Endothelial cell (in vitro differentiated cells): ENCODE measurements at regions not wholly inside any gene's neighbourhood (a gene's known extent, or its start where the extent isn't known, plus 50 kb on each side); places are given as distances from the start of the nearest gene placed in this dataset.

ENCODE experiments used
- DNase-seq: peaks from one replicate; pipeline ENCODE4 v3.0.0; 2021; ENCODE audit warnings: low spot score
- H3K27ac Mint-ChIP-seq: one replicate; pipeline ENCODE4 v1.8.0; 2021; ENCODE audit warnings: mixed read lengths, inconsistent platforms; ENCODE audit not compliant: unreplicated experiment
- H3K27me3 Mint-ChIP-seq: one replicate; pipeline ENCODE4 v1.8.0; 2021; ENCODE audit warnings: mild to moderate bottlenecking, moderate library complexity, mixed read lengths, inconsistent platforms; ENCODE audit not compliant: unreplicated experiment
- H3K36me3 Mint-ChIP-seq: one replicate; pipeline ENCODE4 v1.8.0; 2021; ENCODE audit warnings: mild to moderate bottlenecking, low read depth, mixed read lengths, inconsistent platforms; ENCODE audit not compliant: unreplicated experiment
- H3K4me1 Mint-ChIP-seq: one replicate; pipeline ENCODE4 v1.8.0; 2021; ENCODE audit warnings: mild to moderate bottlenecking, mixed read lengths, inconsistent platforms; ENCODE audit not compliant: unreplicated experiment
- H3K4me3 Mint-ChIP-seq: one replicate; pipeline ENCODE4 v1.8.0; 2021; ENCODE audit warnings: mild to moderate bottlenecking, mixed read lengths, inconsistent platforms; ENCODE audit not compliant: unreplicated experiment
- H3K9me3 Mint-ChIP-seq: one replicate; pipeline ENCODE4 v1.8.0; 2021; ENCODE audit warnings: mixed read lengths, inconsistent platforms; ENCODE audit not compliant: unreplicated experiment
- TF ChIP-seq, protein P1 (sequence below): fragments of 200-600 bp; sonication (generic); IDR thresholded peaks from one replicate; pipeline ENCODE4 v1.5.0; 2021; ENCODE audit warnings: antibody characterized with exemption; ENCODE audit not compliant: unreplicated experiment

GRCh38 chr1:94651076-94651475, 109.5 kb upstream of the F3 start:
- Mint-ChIP-seq H3K27me3 (peaks cover 3% of the 10 kb centered on the region), H3K4me1 (peaks cover 2% of the 10 kb centered on the region), H3K4me3 (no peak overlapping the region), H3K36me3 (no peaks in the 10 kb centered on the region), H3K9me3 (no peaks in the 10 kb centered on the region), H3K27ac (no peak overlapping the region)
- DNase-seq = no peak
- TF ChIP-seq, protein P1, sequence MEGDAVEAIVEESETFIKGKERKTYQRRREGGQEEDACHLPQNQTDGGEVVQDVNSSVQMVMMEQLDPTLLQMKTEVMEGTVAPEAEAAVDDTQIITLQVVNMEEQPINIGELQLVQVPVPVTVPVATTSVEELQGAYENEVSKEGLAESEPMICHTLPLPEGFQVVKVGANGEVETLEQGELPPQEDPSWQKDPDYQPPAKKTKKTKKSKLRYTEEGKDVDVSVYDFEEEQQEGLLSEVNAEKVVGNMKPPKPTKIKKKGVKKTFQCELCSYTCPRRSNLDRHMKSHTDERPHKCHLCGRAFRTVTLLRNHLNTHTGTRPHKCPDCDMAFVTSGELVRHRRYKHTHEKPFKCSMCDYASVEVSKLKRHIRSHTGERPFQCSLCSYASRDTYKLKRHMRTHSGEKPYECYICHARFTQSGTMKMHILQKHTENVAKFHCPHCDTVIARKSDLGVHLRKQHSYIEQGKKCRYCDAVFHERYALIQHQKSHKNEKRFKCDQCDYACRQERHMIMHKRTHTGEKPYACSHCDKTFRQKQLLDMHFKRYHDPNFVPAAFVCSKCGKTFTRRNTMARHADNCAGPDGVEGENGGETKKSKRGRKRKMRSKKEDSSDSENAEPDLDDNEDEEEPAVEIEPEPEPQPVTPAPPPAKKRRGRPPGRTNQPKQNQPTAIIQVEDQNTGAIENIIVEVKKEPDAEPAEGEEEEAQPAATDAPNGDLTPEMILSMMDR = no peak

- H3K27me3 Mint-ChIP-seq = peaks cover 1% of the 10 kb centered on the region
- TF ChIP-seq, protein P1 = no peak
- H3K4me1 Mint-ChIP-seq = peaks cover 2% of the 10 kb centered on the region
- no peaks in the 10 kb centered on the region for H3K36me3 Mint-ChIP-seq
- H3K9me3 Mint-ChIP-seq = no peaks in the 10 kb centered on the region
- H3K27ac Mint-ChIP-seq = no peak overlapping the region
- no peak overlapping the region for H3K4me3 Mint-ChIP-seq
- no peak for DNase-seq
Measured at GRCh38 chr1:94650301-94650700, 108.7 kb upstream of the F3 start.

- Mint-ChIP-seq H3K36me3 (no peaks in the 10 kb centered on the region), H3K27me3 (peaks cover 1% of the 10 kb centered on the region), H3K4me3 (no peak overlapping the region), H3K27ac (no peak overlapping the region), H3K4me1 (peaks cover 2% of the 10 kb centered on the region), H3K9me3 (no peaks in the 10 kb centered on the region)
- no peak for DNase-seq
- TF ChIP-seq, protein P1 = no peak
Measured at GRCh38 chr1:94648225-94649007, 106.9 kb upstream of the F3 start.

- no peaks in the 10 kb centered on the region for H3K36me3 Mint-ChIP-seq
- H3K4me1 Mint-ChIP-seq = peaks cover 2% of the 10 kb centered on the region
- TF ChIP-seq, protein P1 = no peak
- no peak for DNase-seq
- H3K27me3 Mint-ChIP-seq = peaks cover 1% of the 10 kb centered on the region
- no peak overlapping the region for H3K27ac Mint-ChIP-seq
- no peaks in the 10 kb centered on the region for H3K9me3 Mint-ChIP-seq
- H3K4me3 Mint-ChIP-seq = no peak overlapping the region
Measured at GRCh38 chr1:94646786-94647555, 105.4 kb upstream of the F3 start.

- H3K4me3 Mint-ChIP-seq = no peak overlapping the region
- H3K9me3 Mint-ChIP-seq = no peaks in the 10 kb centered on the region
- H3K27ac Mint-ChIP-seq = no peak overlapping the region
- H3K27me3 Mint-ChIP-seq = peaks cover 1% of the 10 kb centered on the region
- TF ChIP-seq, protein P1 = no peak
- DNase-seq = no peak
- H3K4me1 Mint-ChIP-seq = peaks cover 2% of the 10 kb centered on the region
- H3K36me3 Mint-ChIP-seq = no peaks in the 10 kb centered on the region
Measured at GRCh38 chr1:94646141-94646643, 104.6 kb upstream of the F3 start.
